Fibroblast of skin of scalp (primary cell): ENCODE measurements at regions not wholly inside any gene's neighbourhood (a gene's known extent, or its start where the extent isn't known, plus 50 kb on each side); places are given as distances from the start of the nearest gene placed in this dataset.
"Not testable (repeated sequence)": the region's sequence is repeated elsewhere in the genome, so short reads cannot be mapped to it uniquely, and the experiment has no call there.

Experiments used
- DNase-seq: peaks from one replicate; pipeline ENCODE4 v3.0.0-alpha.2; 2013

- DNase-seq = no peak
Observed at GRCh38 chr2:208937521-208937920, 486.3 kb upstream of the MAP2 start.

- no peak for DNase-seq
Observed at GRCh38 chr2:208939852-208940251, 484.0 kb upstream of the MAP2 start.

GRCh38 chr2:208945719-208946256, 478.1 kb upstream of the MAP2 start:
- no peak for DNase-seq

GRCh38 chr2:208948073-208948472, 475.8 kb upstream of the MAP2 start:
- no peak for DNase-seq

DNA sequence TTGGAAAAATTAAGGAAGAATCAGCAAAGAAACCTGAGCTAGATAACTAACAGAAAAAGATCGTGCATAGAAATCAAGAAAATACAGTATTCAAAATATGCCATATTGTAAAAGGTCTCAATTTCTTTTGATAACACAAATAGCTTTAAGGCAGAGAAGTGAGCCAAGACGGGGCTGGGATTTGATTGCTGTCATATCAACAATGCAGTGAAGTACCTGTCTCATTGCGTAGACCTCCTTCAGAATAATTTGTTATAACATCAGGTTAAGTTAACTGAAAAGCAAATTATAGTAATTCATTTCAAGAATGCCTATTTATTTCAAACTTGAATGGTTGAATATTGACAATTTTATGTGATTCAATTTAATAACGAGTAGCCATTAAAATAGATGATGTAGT, 453.8 kb upstream of the MAP2 start:
- no peak for DNase-seq

- no peak for DNase-seq
Observed at GRCh38 chr2:208977582-208977981, 446.3 kb upstream of the MAP2 start.

DNA sequence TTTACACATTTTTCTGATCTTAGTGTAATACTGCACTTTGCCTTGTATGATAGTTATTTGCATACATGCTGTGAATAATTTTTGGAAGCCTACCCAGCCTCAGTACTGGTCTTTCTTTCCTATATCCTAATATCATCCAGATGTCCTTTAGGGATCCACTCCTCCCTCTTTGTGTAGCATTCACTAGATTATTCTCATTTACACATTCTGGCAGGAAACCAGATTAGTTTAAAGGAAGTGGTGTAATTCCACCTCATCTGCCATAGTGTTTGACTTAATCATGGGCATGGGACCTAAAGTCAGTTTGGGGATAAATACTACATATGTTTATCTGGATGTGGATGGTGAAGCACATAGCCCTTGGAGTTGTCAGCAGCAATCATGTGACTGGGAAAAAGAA, 444.9 kb upstream of the MAP2 start:
- DNase-seq = peak; percentile 6

DNA sequence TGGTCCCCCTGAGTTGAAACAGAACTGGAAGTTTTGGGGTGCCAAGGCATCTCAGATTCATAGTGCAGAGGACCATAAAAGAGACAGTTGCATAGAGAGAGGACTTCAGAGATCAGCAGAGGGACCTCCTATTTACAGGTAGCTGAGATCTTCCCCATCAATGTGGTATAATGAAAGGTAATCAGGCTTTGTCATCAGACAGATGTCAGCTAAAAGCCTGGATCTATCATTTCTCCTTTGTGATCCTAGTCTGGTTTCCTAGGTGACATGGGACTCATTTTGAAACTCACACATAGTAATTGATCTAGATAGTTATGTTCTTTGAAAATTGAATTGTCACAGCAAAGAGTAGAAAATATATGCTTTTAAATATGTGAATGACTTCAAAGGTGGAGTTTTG, 443.5 kb upstream of the MAP2 start:
- DNase-seq = no peak

DNA sequence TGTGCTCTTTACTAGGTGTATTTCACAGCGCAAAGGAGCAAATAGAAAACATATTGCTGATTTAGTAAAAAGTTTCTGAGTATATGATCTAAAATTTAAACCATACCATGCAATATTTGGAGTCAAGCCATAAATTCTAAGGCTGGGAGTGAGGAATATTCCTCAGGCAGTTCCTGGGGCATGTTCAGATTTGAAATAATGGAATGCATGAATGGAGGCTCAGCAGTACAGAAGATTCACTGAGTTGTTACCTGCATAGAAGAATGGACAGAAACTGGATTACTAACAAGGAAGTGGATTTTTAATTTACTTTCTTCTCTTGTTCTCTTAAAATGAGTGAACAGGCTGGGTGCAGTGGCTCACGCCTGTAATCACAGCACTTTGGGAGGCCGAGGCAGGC, 441.0 kb upstream of the MAP2 start:
- DNase-seq = no peak

DNA sequence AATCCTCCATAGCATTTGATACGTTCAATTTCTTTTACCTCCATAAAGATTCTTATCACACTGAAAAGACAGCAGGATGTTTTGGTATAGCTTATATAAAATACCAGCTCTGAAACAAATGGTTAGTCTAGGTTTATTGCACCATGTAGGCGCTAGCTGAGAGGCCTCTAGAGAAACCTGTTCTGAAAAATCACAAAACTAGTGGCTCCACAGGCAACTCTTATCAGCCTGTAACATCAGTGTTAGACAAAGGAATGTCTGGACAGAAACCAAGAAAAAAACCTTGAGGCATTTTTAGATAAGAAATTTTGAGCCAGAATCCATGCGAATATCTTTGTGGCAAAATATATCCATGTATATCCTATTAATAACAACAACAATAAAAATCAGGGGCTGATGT, 440.4 kb upstream of the MAP2 start:
- DNase-seq = no peak

DNA sequence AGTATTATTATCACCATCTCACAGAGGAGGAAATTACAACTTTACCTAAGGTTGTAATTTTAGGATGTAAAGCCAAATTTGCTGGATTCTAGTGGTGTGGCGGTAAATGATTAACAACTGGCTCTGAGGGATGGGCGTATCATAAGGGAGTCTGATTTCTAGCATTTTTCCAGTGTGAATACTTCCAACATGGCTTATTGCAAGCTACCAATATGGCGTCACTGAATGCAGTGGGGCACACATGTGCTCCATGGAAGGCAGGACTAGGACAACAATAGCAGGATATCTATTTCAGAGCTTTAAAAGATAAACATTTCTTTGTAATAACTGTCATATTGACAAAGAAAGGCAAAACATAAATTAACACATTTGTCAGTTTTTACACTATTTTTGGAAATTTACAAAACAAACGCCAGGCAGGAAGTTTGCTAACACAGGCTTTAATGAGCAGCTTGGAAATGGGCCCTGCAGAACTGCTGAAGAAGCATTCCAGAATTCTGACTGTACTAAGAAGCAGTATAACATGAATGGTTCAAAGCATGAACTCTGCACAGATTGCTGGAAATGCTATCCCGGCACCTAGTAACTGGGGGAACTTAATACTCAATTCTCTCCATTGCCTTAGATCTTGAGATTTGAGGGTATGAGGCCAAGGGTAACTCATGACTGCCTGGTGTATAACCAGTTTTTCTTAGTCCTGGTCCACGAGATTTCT, 439.3 kb upstream of the MAP2 start:
- peak; percentile 1 for DNase-seq

DNA sequence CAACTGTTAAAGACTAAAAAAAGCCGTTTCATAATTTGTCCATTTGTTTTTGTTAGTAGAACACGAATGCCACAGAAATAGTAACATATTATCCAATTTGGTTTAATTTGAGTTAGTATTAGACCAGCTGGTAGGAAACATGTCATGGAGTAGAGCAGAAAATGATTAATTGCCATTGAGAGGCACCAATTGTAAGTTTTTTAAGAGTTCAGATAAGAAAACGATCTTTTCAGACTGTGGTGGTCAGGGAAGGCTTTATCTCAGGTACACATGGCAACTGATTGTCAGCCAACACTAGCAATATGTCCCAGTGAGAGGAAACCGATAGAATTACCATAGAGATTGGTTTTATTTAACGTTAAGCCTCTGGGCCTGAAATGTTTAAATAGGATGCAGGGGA, 438.2 kb upstream of the MAP2 start:
- DNase-seq = no peak

- no peak for DNase-seq
Observed at GRCh38 chr2:208990716-208991115, 433.1 kb upstream of the MAP2 start.

- no peak for DNase-seq
Observed at GRCh38 chr2:208999911-209000310, 423.9 kb upstream of the MAP2 start.

- DNase-seq = no peak
Observed at GRCh38 chr2:209002054-209002453, 421.8 kb upstream of the MAP2 start.

- no peak for DNase-seq
Observed at GRCh38 chr2:209005371-209005770, 418.5 kb upstream of the MAP2 start.

DNA sequence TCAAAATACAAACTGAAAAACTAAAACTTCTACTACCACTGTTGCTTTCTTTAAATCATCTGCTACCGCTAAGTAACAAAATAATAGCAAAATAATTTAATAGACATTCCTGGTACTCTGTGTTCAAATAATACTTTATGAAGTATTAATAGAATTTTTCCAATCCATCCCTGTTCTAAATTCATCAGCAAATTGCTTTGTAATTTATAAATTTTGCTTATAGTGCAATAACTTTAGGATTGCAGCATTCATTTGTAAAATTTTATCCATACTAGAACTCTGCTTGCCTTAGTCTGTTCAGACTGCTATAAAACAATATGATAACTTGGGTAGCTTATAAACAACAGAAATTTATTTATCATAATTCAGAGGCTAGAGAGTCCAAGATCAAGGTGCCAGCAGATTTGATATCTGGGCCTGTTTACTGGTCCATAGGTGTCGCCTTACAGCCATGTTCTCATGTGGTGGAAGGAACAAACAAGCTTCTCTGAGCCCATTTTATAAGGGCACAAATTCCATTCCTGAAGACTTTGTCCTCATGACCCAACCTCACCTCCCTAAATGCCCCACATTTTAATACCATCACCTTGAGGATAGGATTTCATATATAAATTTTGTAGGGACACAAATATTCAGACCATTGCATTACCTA, 415.1 kb upstream of the MAP2 start:
- no peak for DNase-seq

DNA sequence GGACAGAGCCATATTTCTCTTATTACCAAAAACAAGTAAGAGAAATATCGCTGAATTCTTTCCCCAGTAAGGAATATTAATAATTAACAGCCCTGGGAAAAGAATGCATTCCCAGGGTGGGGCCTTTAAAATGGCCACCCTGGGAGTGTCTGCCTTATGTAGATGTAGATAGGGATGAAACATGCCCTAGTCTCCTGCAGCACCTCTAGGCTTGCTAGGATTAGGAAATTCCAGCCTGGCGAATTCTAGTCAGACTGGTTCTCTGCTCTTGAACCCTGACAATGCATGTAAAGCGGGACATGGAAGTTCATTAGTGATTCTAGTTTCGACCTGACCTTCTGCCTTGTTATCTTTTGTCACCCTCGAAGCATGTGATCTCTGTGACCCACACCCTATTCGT, 405.2 kb upstream of the MAP2 start:
- DNase-seq = not testable (repeated sequence)

GRCh38 chr2:209029249-209029648, 394.6 kb upstream of the MAP2 start:
- no peak for DNase-seq

- no peak for DNase-seq
Observed at GRCh38 chr2:209044307-209044706, 379.5 kb upstream of the MAP2 start.

- DNase-seq = no peak
Observed at GRCh38 chr2:209046163-209046562, 377.7 kb upstream of the MAP2 start.

- no peak for DNase-seq
Observed at GRCh38 chr2:209049608-209050007, 374.2 kb upstream of the MAP2 start.

DNA sequence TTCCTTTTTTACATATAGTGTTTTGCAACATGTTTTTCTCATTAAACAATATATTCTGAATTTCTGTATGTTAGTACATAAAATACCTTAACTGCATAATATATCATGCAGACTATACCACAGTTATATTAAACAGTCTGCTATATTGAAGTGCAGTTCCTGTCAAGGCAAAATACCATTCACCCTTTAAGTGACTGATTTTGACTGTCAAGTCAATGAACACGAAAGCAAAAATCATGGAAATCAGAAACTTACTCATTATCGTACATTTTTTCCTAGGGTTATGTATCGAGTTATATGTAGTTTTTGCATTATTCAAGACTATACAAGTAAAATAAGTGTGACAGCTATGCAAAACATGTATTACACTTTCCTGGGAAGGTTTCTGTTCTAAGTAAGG, 361.6 kb upstream of the MAP2 start:
- no peak for DNase-seq

DNA sequence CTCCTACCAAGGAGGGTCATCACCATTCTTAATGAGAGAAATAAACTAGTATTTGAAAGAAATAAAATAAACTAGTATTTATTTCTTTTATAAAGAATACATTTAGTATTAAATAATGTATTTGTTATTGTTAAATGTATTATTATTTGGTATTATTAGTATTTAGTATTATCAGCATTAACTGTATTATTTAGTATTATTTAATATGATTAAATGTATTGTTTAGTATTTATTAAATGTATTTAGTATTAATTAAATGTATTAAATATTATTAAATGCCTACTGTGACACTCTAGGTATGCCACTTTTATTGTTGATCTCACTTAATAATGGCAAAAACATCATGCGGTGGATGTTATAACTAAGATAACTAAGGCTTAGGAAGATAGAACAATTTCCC, 353.6 kb upstream of the MAP2 start:
- DNase-seq = no peak
